GM19467 (cell line): ENCODE measurements at regions not wholly inside any gene's neighbourhood (a gene's known extent, or its start where the extent isn't known, plus 50 kb on each side); places are given as distances from the start of the nearest gene placed in this dataset.

ENCODE experiments used
- ATAC-seq: cut with Tn5 transposase; IDR thresholded peaks from one replicate; pipeline ENCODE4 v1.9.1; 2021; ENCODE audit warnings: mild to moderate bottlenecking, moderate library complexity; ENCODE audit not compliant: unreplicated experiment

DNA sequence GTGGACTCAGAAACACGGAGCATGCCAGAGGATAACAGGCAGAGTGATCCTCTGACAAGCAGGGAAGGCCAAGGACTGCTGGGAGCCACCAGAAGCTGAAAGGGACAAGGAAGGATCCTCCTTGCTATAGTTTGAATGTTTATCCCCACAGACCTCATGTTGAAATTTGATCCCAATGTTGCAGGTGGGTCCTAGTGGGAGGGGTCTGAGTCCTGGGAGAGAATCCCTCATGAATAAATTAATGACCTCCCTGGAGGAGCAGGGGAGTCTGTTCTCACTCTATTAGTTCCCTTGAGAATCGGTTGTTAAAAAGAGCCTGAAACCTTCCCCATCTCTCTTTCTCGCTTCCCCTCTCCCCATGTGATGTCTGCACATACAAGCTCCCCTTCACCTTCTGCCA, 124.4 kb downstream of the FBXO15 start:
- ATAC-seq, result no peak

DNA sequence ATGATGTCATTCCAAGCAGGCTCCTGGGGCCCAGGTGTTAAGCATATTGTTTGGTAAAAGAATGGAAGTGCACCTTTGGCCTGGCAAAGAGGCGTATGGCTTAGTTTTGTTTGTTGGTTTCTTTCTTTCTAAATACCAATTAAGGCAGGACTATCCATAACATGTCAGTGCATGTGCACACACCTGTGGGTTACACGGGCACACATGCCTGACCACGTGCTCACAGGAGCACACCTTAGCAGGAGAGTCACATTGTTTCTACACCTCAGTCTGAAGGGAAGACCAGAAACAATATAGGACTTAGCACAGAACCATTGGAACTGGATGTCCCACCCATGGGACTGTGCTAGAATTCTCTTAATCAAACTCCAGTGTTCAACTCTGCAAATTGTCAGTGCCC, 127.8 kb downstream of the FBXO15 start:
- ATAC-seq, result no peak

GRCh38 chr18:74013955-74014354, 133.7 kb downstream of the FBXO15 start:
- no peak for ATAC-seq

DNA sequence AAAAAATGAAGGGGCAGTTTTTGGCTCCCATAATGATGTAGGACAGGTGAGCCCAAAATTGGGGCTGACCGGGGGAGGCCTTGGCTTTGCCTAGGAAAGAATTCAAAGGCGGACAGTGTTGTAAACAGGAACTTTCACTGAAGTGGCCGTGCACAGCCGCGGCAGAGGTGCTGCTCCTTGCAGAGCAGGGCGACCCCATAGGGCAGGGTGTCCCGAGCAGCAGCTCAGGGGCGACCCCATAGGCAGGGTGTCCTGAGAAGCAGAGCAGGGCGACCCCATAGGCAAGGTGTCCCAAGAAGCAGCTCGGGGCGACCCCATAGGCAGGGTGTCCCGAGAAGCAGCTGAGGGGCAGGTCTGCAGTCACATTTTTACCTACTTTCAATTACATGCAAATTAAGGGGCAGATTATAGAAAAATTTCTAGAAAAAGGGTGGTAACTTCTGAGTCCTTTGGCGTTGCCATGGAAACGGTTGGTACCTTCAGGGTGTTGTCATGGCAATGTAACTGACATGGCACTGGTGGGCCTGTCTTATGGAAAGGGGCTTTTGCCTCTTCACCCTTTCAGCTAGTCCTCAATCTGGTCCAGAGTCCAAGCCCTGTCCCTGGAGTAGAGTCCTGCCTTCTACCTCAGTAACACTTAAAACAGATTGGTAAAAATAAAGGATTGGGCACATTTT, 134.5 kb downstream of the FBXO15 start:
- ATAC-seq, result no peak

- ATAC-seq, result no peak
Observed at GRCh38 chr18:74006143-74006542, 141.5 kb downstream of the FBXO15 start.

GRCh38 chr18:74005320-74006109, 142.1 kb downstream of the FBXO15 start:
- no peak for ATAC-seq

GRCh38 chr18:73992242-73993022, 155.2 kb downstream of the FBXO15 start:
- no peak for ATAC-seq

DNA sequence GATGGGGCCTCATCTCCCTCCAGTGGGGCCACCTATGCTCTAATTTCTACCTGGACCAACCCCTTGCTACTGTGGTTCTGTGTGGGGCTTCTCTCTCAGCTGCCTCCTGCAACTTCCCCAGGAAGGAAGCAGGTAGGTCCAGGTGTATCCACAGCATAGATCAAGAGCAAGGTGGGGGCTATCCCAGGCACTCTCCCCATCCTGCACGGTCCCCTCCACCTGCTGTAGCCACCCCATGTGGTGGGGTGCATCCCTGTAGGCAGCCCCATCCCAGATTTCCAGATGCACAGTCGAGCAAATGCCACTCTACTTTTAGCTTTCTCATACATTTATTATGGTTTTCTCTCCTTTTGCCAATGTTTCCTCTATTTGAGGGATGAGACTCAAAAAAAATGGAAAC, 156.1 kb downstream of the FBXO15 start:
- ATAC-seq, result no peak

- no peak for ATAC-seq
Observed at GRCh38 chr18:73990258-73990657, 157.4 kb downstream of the FBXO15 start.

DNA sequence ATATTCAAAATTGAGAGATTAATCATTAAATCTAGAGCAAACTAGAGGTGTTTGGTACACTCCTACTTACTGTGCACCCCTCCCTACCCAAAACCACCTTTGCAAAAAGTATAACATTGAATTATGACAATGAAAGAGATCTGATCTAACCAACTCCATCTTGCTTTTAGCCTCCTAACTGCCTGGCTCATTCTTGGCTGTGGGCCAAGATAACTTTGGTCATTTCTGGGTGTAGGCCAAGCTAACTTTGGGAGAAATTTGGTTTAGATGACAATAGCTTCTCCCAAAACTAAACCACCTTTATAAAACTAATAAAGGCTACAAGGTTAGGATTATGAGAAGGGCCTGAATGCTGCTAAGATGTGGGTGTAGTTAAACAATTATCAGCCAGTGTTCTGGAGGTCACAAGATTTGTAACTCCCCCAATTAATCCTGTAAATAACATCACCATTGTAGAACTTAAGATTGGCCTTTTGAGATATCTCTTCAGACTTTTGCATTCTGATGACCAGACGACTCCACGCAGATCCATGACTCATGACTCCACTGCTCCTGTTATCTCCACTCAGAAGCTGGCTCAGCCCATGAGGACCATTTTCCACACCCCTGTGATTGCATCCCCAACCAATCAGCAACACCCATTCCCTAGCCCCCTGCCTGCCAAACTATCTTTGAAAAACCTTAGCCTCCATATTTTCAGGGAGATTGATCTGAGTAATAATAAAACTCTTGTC, 160.2 kb downstream of the FBXO15 start:
- ATAC-seq, result no peak

- no peak for ATAC-seq
Observed at GRCh38 chr18:73986711-73987110, 160.9 kb downstream of the FBXO15 start.

DNA sequence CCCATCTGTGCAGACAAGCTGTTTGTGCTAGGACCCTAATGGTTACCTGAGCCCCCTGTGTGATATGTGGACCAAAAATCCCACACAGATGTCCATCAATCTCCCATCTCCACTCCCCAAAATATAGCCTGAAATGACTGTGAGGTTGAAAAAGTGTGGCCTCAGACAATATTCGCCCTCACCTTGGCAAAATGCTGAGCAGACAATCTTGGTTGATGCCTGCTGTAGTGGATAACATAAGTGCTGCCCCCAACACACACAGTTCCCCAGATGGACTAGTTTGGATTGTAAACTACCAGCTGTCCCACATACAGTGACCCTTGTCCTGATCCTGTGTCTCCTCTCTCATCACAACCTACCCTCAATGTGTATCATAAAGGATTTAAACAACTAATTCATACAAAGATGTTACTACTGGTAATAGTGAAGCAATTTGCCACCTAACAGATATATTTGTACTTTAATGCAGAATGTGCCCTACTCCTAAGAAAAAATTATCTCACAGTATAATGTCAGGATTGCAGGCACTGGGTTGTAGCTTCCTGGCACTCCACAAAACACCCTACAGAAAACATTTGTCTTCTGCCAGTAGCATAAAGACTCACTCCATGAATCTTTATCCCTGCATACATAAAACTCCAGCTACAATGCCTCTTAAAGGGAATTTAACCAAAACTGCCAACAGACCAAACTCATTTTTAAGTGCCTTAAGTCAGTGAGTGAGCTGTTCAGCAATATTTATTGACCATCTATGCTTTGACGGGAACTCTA, 161.6 kb downstream of the FBXO15 start:
- no peak for ATAC-seq

GRCh38 chr18:73983970-73984369, 163.7 kb downstream of the FBXO15 start:
- ATAC-seq, result no peak

DNA sequence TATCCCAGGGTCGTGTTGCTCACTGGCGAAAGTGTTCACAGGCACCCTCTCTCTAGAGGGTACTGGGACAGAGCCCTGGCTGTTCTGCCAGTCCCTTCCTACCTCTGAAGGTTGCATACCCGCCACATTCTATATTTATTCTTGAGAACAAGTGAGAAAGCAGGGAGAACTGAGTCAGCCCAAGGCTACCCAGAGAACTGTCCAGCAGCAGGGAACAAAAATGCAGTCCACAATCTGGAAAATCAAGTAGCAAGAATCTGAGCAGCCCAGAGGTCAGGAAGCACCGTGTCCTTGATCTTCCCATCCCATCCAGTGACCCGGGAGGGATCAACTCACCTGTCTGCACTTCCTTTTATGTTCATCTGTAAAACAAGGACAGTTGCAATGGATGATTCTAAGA, 164.1 kb downstream of the FBXO15 start:
- no peak for ATAC-seq

- ATAC-seq, result no peak
Observed at GRCh38 chr18:73981796-73982195, 165.8 kb downstream of the FBXO15 start.

GRCh38 chr18:73980289-73980979, 167.2 kb downstream of the FBXO15 start:
- ATAC-seq, result no peak

DNA sequence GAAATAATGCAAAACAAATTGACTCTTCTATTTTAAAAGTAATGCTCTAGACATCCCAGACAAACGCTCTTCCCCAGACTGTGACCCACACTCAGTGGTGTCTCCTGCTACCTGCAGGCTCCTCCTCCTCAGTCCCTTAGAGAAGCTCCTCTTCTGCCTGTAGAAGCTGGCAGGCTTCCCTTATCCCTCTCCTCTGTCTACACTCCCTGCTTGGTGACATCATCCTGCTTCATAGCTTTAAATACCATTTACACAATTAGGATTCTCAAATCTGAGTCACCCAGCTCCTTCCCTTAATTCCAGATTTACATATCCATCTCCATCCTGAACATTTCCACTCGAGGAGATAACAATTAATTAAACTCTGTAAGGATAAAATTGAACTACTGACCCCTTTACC, 167.9 kb downstream of the FBXO15 start:
- ATAC-seq, result no peak

DNA sequence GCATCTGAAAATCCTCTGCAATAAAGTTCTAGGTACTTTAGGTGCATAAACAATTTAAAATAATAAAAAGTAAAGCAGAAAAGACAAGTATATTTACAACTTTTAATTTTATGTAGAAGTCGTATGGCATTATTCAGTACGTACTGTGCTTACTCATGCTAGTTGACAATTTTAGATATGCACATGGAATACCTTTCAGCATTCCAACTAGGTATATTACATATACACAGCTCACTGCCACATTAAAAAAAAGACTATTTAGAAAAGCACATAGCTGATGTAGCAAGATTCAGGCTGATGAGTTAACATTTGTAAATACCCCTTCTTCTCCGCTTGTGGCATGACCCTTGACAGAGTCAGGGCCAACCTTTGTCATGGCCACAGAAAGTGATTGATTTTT, 171.2 kb downstream of the FBXO15 start:
- no peak for ATAC-seq

DNA sequence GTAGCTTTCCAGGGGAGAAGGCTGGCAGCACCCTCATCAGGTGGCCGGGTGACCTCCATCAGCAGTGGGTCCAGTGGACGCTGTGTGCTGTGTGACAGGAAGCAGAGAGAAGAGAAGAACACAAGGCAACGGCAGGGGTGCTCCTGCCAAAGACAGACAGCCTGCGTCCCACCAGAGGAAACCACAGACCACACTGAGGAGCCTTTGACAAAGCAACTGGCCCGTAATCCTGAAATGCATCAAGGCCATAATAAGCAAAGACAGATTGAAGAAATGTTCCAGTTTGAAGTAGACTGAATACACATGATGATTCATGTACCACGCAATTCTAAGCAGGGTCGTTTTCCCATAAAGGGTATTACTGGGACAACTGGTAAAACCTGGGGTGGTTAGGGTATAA, 172.4 kb downstream of the FBXO15 start:
- no peak for ATAC-seq

DNA sequence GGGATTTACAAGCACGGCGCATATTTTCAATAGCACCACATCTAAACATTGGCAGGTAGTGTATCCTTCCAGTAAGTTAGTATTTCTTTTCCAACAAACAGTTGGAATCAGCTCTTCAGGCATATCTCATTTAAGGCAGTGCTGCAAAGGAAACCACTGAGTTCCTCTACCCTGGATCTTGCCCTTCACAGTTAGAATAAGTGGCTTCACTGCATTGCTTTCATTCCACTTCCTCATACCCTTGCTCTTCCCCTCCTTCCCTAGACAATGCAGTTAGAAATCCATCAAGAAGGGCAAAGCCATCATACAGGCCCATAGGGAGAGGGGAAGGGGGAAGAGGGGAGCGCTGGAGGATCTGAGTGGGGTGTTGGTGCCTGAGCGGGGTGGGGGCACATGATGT, 173.7 kb downstream of the FBXO15 start:
- no peak for ATAC-seq
